BE2C (cell line): ENCODE measurements at regions not wholly inside any gene's neighbourhood (a gene's known extent, or its start where the extent isn't known, plus 50 kb on each side); places are given as distances from the start of the nearest gene placed in this dataset.

ENCODE experiments used
- DNase-seq: peaks from one replicate; pipeline ENCODE4 v3.0.0-alpha.2; 2020
- H3K27me3 ChIP-seq: fragments of 250-450 bp; sonication (Bioruptor Pico); 2 replicates; pipeline ENCODE4 v1.5.1; 2020; ENCODE audit warnings: mild to moderate bottlenecking
- H3K36me3 ChIP-seq: fragments of 250-450 bp; sonication (Bioruptor Pico); 2 replicates; pipeline ENCODE4 v1.5.1; 2020; ENCODE audit warnings: mild to moderate bottlenecking
- H3K4me1 ChIP-seq: fragments of 250-450 bp; sonication (Bioruptor Pico); 2 replicates; pipeline ENCODE4 v1.5.1; 2020
- H3K4me3 ChIP-seq: 2 replicates; pipeline ENCODE4 v1.5.1; 2011; ENCODE audit warnings: low read depth, low read length
- H3K9me3 ChIP-seq: fragments of 250-450 bp; sonication (Bioruptor Pico); 2 replicates; pipeline ENCODE4 v1.5.1; 2020
- CTCF ChIP-seq: IDR thresholded peaks from 2 replicates; pipeline ENCODE4 v1.5.1; 2012; ENCODE audit warnings: mild to moderate bottlenecking, low read depth, low read length

- DNase-seq: no peak
- peaks cover 4% of the 10 kb centered on the region; the same call in 1 of the 2 replicates for H3K27me3 ChIP-seq
- H3K4me1 ChIP-seq: no peaks in the 10 kb centered on the region
- H3K36me3 ChIP-seq: no peaks in the 10 kb centered on the region
- no peaks in the 10 kb centered on the region for H3K9me3 ChIP-seq
- no peak overlapping the region for H3K4me3 ChIP-seq
- no peak for TF ChIP-seq CTCF
These were observed 100.9 kb upstream of the MCTP2 start for GRCh38 chr15:94130504-94130903.

- DNase-seq: no peak
- Histone ChIP-seq H3K36me3 (no peaks in the 10 kb centered on the region), H3K4me3 (no peak overlapping the region), H3K9me3 (no peaks in the 10 kb centered on the region), H3K27me3 (no peaks in the 10 kb centered on the region), H3K4me1 (no peaks in the 10 kb centered on the region)
- TF ChIP-seq CTCF: no peak
These were observed 104.4 kb upstream of the MCTP2 start for GRCh38 chr15:94127006-94127405.

DNA sequence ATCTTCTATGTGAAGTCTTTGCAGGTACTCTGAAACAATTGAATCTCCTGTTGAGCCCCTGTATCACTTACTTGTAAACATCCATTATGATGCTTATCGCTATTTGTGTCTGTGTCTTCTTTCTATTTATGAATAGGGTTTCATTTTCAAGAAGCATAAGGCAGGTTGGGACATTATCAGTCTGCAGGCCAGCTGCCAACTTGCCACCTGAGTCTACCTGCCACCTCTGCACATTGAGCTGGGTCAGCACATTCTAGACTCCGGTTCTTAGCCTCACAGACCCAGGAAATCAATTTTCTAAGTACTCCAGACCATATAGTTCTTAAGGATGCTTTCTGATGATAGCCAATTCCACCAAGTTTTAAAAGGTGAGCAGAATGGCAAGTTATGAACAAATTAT, 105.7 kb upstream of the MCTP2 start:
- Histone ChIP-seq H3K4me3 (no peak overlapping the region), H3K4me1 (no peaks in the 10 kb centered on the region), H3K9me3 (no peaks in the 10 kb centered on the region), H3K36me3 (no peaks in the 10 kb centered on the region), H3K27me3 (no peaks in the 10 kb centered on the region)
- no peak for TF ChIP-seq CTCF
- DNase-seq: no peak

DNA sequence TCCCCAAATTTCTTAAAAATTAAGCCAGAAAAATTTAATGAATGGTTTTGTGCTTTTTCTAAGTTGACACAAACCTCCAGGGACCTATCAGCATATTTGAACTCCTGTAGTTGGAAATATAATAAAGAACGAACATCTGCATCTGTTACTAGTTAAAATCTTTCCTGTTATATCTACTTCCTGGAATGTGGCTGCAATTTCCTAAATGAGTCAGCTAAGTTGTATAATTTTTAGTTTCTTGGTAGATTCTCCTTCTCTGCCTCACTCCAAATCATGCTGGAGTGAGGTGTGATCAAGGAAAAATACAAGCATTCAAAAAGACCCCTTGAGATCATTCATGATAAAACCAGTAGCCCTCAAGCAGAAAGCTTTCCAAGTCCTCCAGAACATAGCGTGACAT, 106.2 kb upstream of the MCTP2 start:
- no peaks in the 10 kb centered on the region for H3K4me1 ChIP-seq
- no peak overlapping the region for H3K4me3 ChIP-seq
- DNase-seq: no peak
- no peaks in the 10 kb centered on the region for H3K36me3 ChIP-seq
- no peak for TF ChIP-seq CTCF
- no peaks in the 10 kb centered on the region for H3K9me3 ChIP-seq
- no peaks in the 10 kb centered on the region for H3K27me3 ChIP-seq

GRCh38 chr15:94122516-94122915, 108.8 kb upstream of the MCTP2 start:
- Histone ChIP-seq H3K27me3 (no peaks in the 10 kb centered on the region), H3K4me3 (no peak overlapping the region), H3K4me1 (peaks cover 7% of the 10 kb centered on the region), H3K36me3 (no peaks in the 10 kb centered on the region), H3K9me3 (no peaks in the 10 kb centered on the region)
- no peak for TF ChIP-seq CTCF
- no peak for DNase-seq

- no peaks in the 10 kb centered on the region for H3K27me3 ChIP-seq
- peak; percentile 71 for DNase-seq
- peaks cover 7% of the 10 kb centered on the region for H3K4me1 ChIP-seq
- no peaks in the 10 kb centered on the region for H3K36me3 ChIP-seq
- no peak overlapping the region for H3K4me3 ChIP-seq
- H3K9me3 ChIP-seq: no peaks in the 10 kb centered on the region
- TF ChIP-seq CTCF: peak; percentile 100
These were observed 111.2 kb upstream of the MCTP2 start for GRCh38 chr15:94119923-94120775.
